ENCODE measurements at regions not wholly inside any gene's neighbourhood (a gene's known extent, or its start where the extent isn't known, plus 50 kb on each side); places are given as distances from the start of the nearest gene placed in this dataset.

GRCh38 chr4:132556316-132556715 lies 592.8 kb upstream of the PCDH10 start:
- TF ChIP-seq FOXC1 (CRISPR knock-in tag; IDR thresholded peaks at IDR 0.05; ENCODE audit: borderline replicate concordance) (no peak), HMGXB4 (CRISPR knock-in tag; IDR thresholded peaks at IDR 0.05; ENCODE audit: borderline replicate concordance in 1 of 2, low read depth in 1 of 2) (no peak), MZF1 (CRISPR knock-in tag; IDR thresholded peaks at IDR 0.05; ENCODE audit: borderline replicate concordance) (no peak), ARNTL (CRISPR knock-in tag; IDR thresholded peaks at IDR 0.05) (no peak)

Measured in HepG2 (cell line).